OCI-LY7 (cell line): ENCODE measurements at regions not wholly inside any gene's neighbourhood (a gene's known extent, or its start where the extent isn't known, plus 50 kb on each side); places are given as distances from the start of the nearest gene placed in this dataset.

Experiments
- BruUV-seq: library from RNA; stranded (reverse); fragments of 400-500 nt; replicated peaks from 2 replicates; lab custom pipeline; 2021; lab: Mats Ljungman, UMichigan
- CTCF ChIA-PET: fragments of 300-600 bp; sonication (Branson Sonifier 250); formaldehyde crosslinking; loops from one replicate; lab custom pipeline; 2022; ENCODE audit warnings: antibody characterized with exemption; ENCODE audit not compliant: unreplicated experiment; lab: Charles Lee
- POLR2A ChIA-PET: fragments of 300-600 bp; sonication (Branson Sonifier 250); formaldehyde crosslinking; loops from one replicate; lab custom pipeline; 2022; ENCODE audit warnings: antibody characterized with exemption; lab: Charles Lee
- DNase-seq: peaks from one replicate; pipeline ENCODE4 v3.0.0-alpha.2; 2015; ENCODE audit warnings: low spot score
- H2AFZ ChIP-seq: fragments of 200-600 bp; sonication (generic), shearing (Covaris generic); 2 replicates; pipeline ENCODE4 v1.6.1; 2014; ENCODE audit warnings: mild to moderate bottlenecking, antibody characterized with exemption, low read length, moderate library complexity
- H3K27ac ChIP-seq: fragments of 200-600 bp; sonication (generic); 2 replicates; pipeline ENCODE4 v1.5.1; 2014; ENCODE audit warnings: mixed run types, low read depth, mild to moderate bottlenecking, moderate library complexity, low read length, inconsistent platforms; ENCODE audit not compliant: poor library complexity, severe bottlenecking
- H3K36me3 ChIP-seq: fragments of 200-600 bp; sonication (generic); 2 replicates; pipeline ENCODE4 v1.6.1; 2014; ENCODE audit warnings: mild to moderate bottlenecking, antibody characterized with exemption, low read length, moderate library complexity, mixed read lengths; ENCODE audit not compliant: insufficient read depth
- H3K4me1 ChIP-seq: fragments of 200-600 bp; sonication (generic); 2 replicates; pipeline ENCODE4 v1.5.1; 2014; ENCODE audit warnings: mild to moderate bottlenecking, low read length; ENCODE audit not compliant: insufficient read depth, poor library complexity, severe bottlenecking
- H3K4me2 ChIP-seq: fragments of 200-600 bp; sonication (generic); 2 replicates; pipeline ENCODE4 v1.6.1; 2014; ENCODE audit warnings: mild to moderate bottlenecking, low read length
- H3K4me3 ChIP-seq: fragments of 200-600 bp; sonication (generic); 2 replicates; pipeline ENCODE4 v1.5.1; 2014; ENCODE audit warnings: mild to moderate bottlenecking, low read depth, low read length; ENCODE audit not compliant: poor library complexity, severe bottlenecking
- H3K79me2 ChIP-seq: fragments of 200-600 bp; sonication (generic); 2 replicates; pipeline ENCODE4 v1.6.1; 2016; ENCODE audit warnings: low read depth, mild to moderate bottlenecking, low read length, moderate library complexity, mixed read lengths; ENCODE audit not compliant: insufficient read depth
- H3K9me2 ChIP-seq: fragments of 200-600 bp; sonication (generic); 2 replicates; pipeline ENCODE4 v1.6.1; 2016; ENCODE audit warnings: mild to moderate bottlenecking, low read length, mixed read lengths; ENCODE audit not compliant: insufficient read depth
- H3K9me3 ChIP-seq: fragments of 200-600 bp; sonication (generic); 2 replicates; pipeline ENCODE4 v1.6.1; 2014; ENCODE audit warnings: mild to moderate bottlenecking, mixed run types, low read length, mixed read lengths
- H4K20me1 ChIP-seq: fragments of 200-600 bp; sonication (generic); 2 replicates; pipeline ENCODE4 v1.6.1; 2014; ENCODE audit warnings: mild to moderate bottlenecking, antibody characterized with exemption, low read length, moderate library complexity, mixed read lengths; ENCODE audit not compliant: insufficient read depth
- CTCF ChIP-seq: fragments of 200-600 bp; sonication (generic); conservative IDR thresholded peaks from 2 replicates; pipeline ENCODE4 v1.5.1; 2014; ENCODE audit warnings: mild to moderate bottlenecking, antibody characterized with exemption, low read length, moderate library complexity, mixed read lengths
- EZH2phosphoT487 ChIP-seq: fragments of 200-600 bp; sonication (generic); IDR thresholded peaks from 2 replicates; pipeline ENCODE4 v1.6.1; 2018; ENCODE audit warnings: low read depth, borderline replicate concordance, mild to moderate bottlenecking, mixed run types, antibody characterized with exemption, low read length, moderate library complexity, mixed read lengths
- intact Hi-C: fragments of 100-400 bp; cut with micrococcal nuclease; formaldehyde crosslinking; loops from one replicate; pipeline ENCODE4 v1.10.0; 2022; ENCODE audit not compliant: unreplicated experiment

DNA sequence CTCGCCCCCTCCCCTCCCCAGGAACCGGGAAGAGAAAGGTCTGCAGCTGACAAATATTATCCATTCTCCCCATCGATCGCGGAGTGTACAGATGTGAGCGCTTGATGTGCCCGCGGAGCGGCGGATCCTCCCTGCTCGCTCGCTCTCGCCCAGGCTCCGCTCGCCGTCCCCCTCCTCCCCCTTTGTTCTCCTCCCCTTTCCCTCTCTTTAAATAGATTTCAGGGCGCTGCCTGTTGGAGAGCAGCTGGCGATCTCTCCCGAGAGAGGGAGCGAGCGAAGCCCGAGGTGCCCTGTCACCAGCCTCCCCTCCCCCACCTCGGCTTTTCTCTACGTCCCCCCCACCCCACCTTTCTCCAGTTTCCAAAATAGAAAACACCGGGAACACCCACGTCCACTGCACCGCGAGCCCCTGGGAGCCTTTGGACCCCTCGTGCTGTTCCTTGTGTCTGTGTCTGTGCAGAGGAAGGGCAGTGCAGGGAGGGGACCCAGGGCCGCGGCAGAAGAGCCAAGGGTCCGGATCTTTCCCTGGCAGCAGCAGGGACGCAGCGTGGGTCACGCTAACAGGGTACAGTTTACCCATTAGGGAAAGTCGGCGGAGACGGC is 56.6 kb upstream of the BCOR start:
- H3K9me2 ChIP-seq: no peaks in the 10 kb centered on the region
- CTCF ChIA-PET: interaction anchor here (0.7 kb wide), 1 partner anchor 193 kb away, joined by 3 read pairs; no protein-coding TSS in a partner anchor
- no peaks in the 10 kb centered on the region for H3K36me3 ChIP-seq
- H3K4me3 ChIP-seq: peak overlapping the region; percentile 67
- DNase-seq: peak; percentile 20
- TF ChIP-seq EZH2phosphoT487 (no peak), CTCF (no peak)
- no peaks in the 10 kb centered on the region for H4K20me1 ChIP-seq
- POLR2A ChIA-PET: interaction anchor here (0.6 to 2.6 kb wide), 4 partner anchors 9 to 50 kb away, joined by 3 to 15 read pairs (median 4); no protein-coding TSS in a partner anchor
- intact Hi-C loops: loop anchor here (2.0 kb wide), 2 partner anchors 14 to 56 kb away; no protein-coding TSS in a partner anchor
- no peaks in the 10 kb centered on the region for H3K79me2 ChIP-seq
- H2AFZ ChIP-seq: no peak overlapping the region
- peak overlapping the region; percentile 94 for H3K27ac ChIP-seq
- BruUV-seq: no TSS peak
- no peaks in the 10 kb centered on the region for H3K9me3 ChIP-seq
- H3K4me2 ChIP-seq: peak overlapping the region; percentile 97
- H3K4me1 ChIP-seq: peaks cover 72% of the 10 kb centered on the region

GRCh38 chrX:40153345-40154249 is 55.8 kb upstream of the BCOR start:
- Histone ChIP-seq H4K20me1 (no peaks in the 10 kb centered on the region), H3K4me2 (peak overlapping the region; percentile 97), H3K79me2 (no peaks in the 10 kb centered on the region), H3K4me3 (peak overlapping the region; percentile 67), H3K9me3 (no peaks in the 10 kb centered on the region), H2AFZ (peak overlapping the region; percentile 50; the same call in 1 of the 2 replicates), H3K27ac (peak overlapping the region; percentile 94), H3K9me2 (no peaks in the 10 kb centered on the region), H3K4me1 (peaks cover 73% of the 10 kb centered on the region), H3K36me3 (no peaks in the 10 kb centered on the region)
- no TSS peak for BruUV-seq
- peak; percentile 79 for DNase-seq
- POLR2A ChIA-PET: interaction anchor here (0.6 to 2.6 kb wide), 5 partner anchors 10 to 57 kb away, joined by 3 to 15 read pairs (median 4); no protein-coding TSS in a partner anchor
- no peak for TF ChIP-seq EZH2phosphoT487
- TF ChIP-seq CTCF: peak; percentile 38; the same call in 1 of the 2 replicates
- CTCF ChIA-PET: interaction anchor here (0.6 kb wide), 2 partner anchors 13 to 140 kb away, joined by 3 read pairs; no protein-coding TSS in a partner anchor
- intact Hi-C loops: loop anchor here (2.0 kb wide), 2 partner anchors 15 to 55 kb away; no protein-coding TSS in a partner anchor
